MM.1S (cell line): ENCODE measurements at regions not wholly inside any gene's neighbourhood (a gene's known extent, or its start where the extent isn't known, plus 50 kb on each side); places are given as distances from the start of the nearest gene placed in this dataset.

Experiments used
- DNase-seq: peaks from one replicate; pipeline ENCODE4 v3.0.0-alpha.2; 2015
- H2AFZ ChIP-seq: fragments of 300-600 bp; sonication (generic); 2 replicates; pipeline ENCODE4 v1.6.0; 2016; ENCODE audit warnings: antibody characterized with exemption, low read length
- H3F3A ChIP-seq: fragments of 300-600 bp; sonication (generic); 2 replicates; pipeline ENCODE4 v1.6.1; 2016; ENCODE audit warnings: mild to moderate bottlenecking, antibody characterized with exemption, low read length, moderate library complexity, mixed read lengths; ENCODE audit not compliant: insufficient read depth
- H3K27ac ChIP-seq: fragments of 300-600 bp; sonication (generic); 2 replicates; pipeline ENCODE4 v1.5.1; 2016; ENCODE audit warnings: mild to moderate bottlenecking, low read length
- H3K27me3 ChIP-seq: fragments of 300-600 bp; sonication (generic); replicated peaks from 2 replicates; pipeline ENCODE4 v1.6.0; 2016; ENCODE audit warnings: low read length; ENCODE audit not compliant: insufficient read depth
- H3K36me3 ChIP-seq: fragments of 300-600 bp; sonication (generic); replicated peaks from 2 replicates; pipeline ENCODE4 v1.6.1; 2016; ENCODE audit warnings: mild to moderate bottlenecking, low read length, mixed read lengths; ENCODE audit not compliant: insufficient read depth
- H3K4me1 ChIP-seq: fragments of 300-600 bp; sonication (generic); 2 replicates; pipeline ENCODE4 v1.6.1; 2016; ENCODE audit warnings: low read length, mixed read lengths
- H3K4me2 ChIP-seq: fragments of 300-600 bp; sonication (generic); 2 replicates; pipeline ENCODE4 v1.6.0; 2016; ENCODE audit warnings: low read depth, low read length
- H3K4me3 ChIP-seq: fragments of 300-600 bp; sonication (generic); 2 replicates; pipeline ENCODE4 v1.5.1; 2016; ENCODE audit warnings: low read length, mixed read lengths
- H3K79me2 ChIP-seq: fragments of 300-600 bp; sonication (generic); 2 replicates; pipeline ENCODE4 v1.6.1; 2016; ENCODE audit warnings: mixed run types, low read length, mixed read lengths
- H3K9ac ChIP-seq: fragments of 300-600 bp; sonication (generic); 2 replicates; pipeline ENCODE4 v1.6.1; 2016; ENCODE audit warnings: low read length, mixed read lengths
- H3K9me2 ChIP-seq: fragments of 300-600 bp; sonication (generic); replicated peaks from 2 replicates; pipeline ENCODE4 v1.6.1; 2016; ENCODE audit warnings: mild to moderate bottlenecking, low read length, mixed read lengths; ENCODE audit not compliant: insufficient read depth
- H3K9me3 ChIP-seq: fragments of 300-600 bp; sonication (generic); replicated peaks from 2 replicates; pipeline ENCODE4 v1.6.1; 2016; ENCODE audit warnings: mild to moderate bottlenecking, low read length, mixed read lengths; ENCODE audit not compliant: insufficient read depth
- H4K20me1 ChIP-seq: fragments of 300-600 bp; sonication (generic); 2 replicates; pipeline ENCODE4 v1.6.1; 2016; ENCODE audit warnings: mild to moderate bottlenecking, low read length, moderate library complexity, mixed read lengths; ENCODE audit not compliant: insufficient read depth
- CTCF ChIP-seq: fragments of 300-600 bp; sonication (generic); IDR thresholded peaks from 2 replicates; pipeline ENCODE4 v1.5.1; 2016; ENCODE audit warnings: antibody characterized with exemption, low read length, mixed read lengths
- EZH2 ChIP-seq: fragments of 300-600 bp; sonication (generic); optimal IDR thresholded peaks from 2 replicates; pipeline ENCODE3; 2017; ENCODE audit warnings: low read depth, mild to moderate bottlenecking, antibody characterized with exemption, low read length, mixed read lengths
- EZH2phosphoT487 ChIP-seq: fragments of 300-600 bp; sonication (generic); IDR thresholded peaks from 2 replicates; pipeline ENCODE4 v1.6.1; 2018; ENCODE audit warnings: antibody characterized with exemption, low read length

- H4K20me1 ChIP-seq: no peaks in the 10 kb centered on the region
- H3F3A ChIP-seq: no peaks in the 10 kb centered on the region
- no peaks in the 10 kb centered on the region for H3K36me3 ChIP-seq
- DNase-seq: no peak
- no peaks in the 10 kb centered on the region for H3K79me2 ChIP-seq
- no peak overlapping the region for H3K9ac ChIP-seq
- TF ChIP-seq EZH2 (no peak), EZH2phosphoT487 (no peak), CTCF (no peak)
- no peak overlapping the region for H3K4me3 ChIP-seq
- no peaks in the 10 kb centered on the region for H3K27me3 ChIP-seq
- no peak overlapping the region for H2AFZ ChIP-seq
- H3K9me2 ChIP-seq: no peaks in the 10 kb centered on the region
- no peak overlapping the region for H3K4me2 ChIP-seq
- no peaks in the 10 kb centered on the region for H3K9me3 ChIP-seq
- no peak overlapping the region for H3K27ac ChIP-seq
- no peaks in the 10 kb centered on the region for H3K4me1 ChIP-seq
Measured at GRCh38 chr13:80476953-80477352, 136.0 kb upstream of the SPRY2 start.

GRCh38 chr13:80475718-80476117 is 134.8 kb upstream of the SPRY2 start:
- H3K4me3 ChIP-seq: no peak overlapping the region
- TF ChIP-seq EZH2: no peak
- no peak for TF ChIP-seq CTCF
- TF ChIP-seq EZH2phosphoT487: no peak

GRCh38 chr13:80473695-80474094 is 132.8 kb upstream of the SPRY2 start:
- TF ChIP-seq EZH2 (no peak), EZH2phosphoT487 (no peak), CTCF (no peak)
- no peak overlapping the region for H3K4me3 ChIP-seq
- no peaks in the 10 kb centered on the region for H3K27me3 ChIP-seq
- H3K27ac ChIP-seq: no peak overlapping the region
- no peaks in the 10 kb centered on the region for H3F3A ChIP-seq
- H3K79me2 ChIP-seq: no peaks in the 10 kb centered on the region
- H3K9me3 ChIP-seq: no peaks in the 10 kb centered on the region
- H3K36me3 ChIP-seq: no peaks in the 10 kb centered on the region
- H3K9me2 ChIP-seq: no peaks in the 10 kb centered on the region
- DNase-seq: no peak
- no peak overlapping the region for H3K4me2 ChIP-seq
- H3K9ac ChIP-seq: no peak overlapping the region
- H3K4me1 ChIP-seq: no peaks in the 10 kb centered on the region
- H4K20me1 ChIP-seq: no peaks in the 10 kb centered on the region
- H2AFZ ChIP-seq: no peak overlapping the region

More at GRCh38 chr13:80475718-80476117, 134.8 kb upstream of the SPRY2 start:
- Histone ChIP-seq H3K4me2 (no peak overlapping the region), H2AFZ (no peak overlapping the region), H3K9me2 (no peaks in the 10 kb centered on the region), H4K20me1 (no peaks in the 10 kb centered on the region), H3K9me3 (no peaks in the 10 kb centered on the region), H3F3A (no peaks in the 10 kb centered on the region), H3K9ac (no peak overlapping the region), H3K27me3 (no peaks in the 10 kb centered on the region), H3K79me2 (no peaks in the 10 kb centered on the region), H3K4me1 (no peaks in the 10 kb centered on the region), H3K36me3 (no peaks in the 10 kb centered on the region), H3K27ac (no peak overlapping the region)
- no peak for DNase-seq
